ENCODE measurements at regions not wholly inside any gene's neighbourhood (a gene's known extent, or its start where the extent isn't known, plus 50 kb on each side); places are given as distances from the start of the nearest gene placed in this dataset.
"Not testable (repeated sequence)": the region's sequence is repeated elsewhere in the genome, so short reads cannot be mapped to it uniquely, and the experiment has no call there.

DNA sequence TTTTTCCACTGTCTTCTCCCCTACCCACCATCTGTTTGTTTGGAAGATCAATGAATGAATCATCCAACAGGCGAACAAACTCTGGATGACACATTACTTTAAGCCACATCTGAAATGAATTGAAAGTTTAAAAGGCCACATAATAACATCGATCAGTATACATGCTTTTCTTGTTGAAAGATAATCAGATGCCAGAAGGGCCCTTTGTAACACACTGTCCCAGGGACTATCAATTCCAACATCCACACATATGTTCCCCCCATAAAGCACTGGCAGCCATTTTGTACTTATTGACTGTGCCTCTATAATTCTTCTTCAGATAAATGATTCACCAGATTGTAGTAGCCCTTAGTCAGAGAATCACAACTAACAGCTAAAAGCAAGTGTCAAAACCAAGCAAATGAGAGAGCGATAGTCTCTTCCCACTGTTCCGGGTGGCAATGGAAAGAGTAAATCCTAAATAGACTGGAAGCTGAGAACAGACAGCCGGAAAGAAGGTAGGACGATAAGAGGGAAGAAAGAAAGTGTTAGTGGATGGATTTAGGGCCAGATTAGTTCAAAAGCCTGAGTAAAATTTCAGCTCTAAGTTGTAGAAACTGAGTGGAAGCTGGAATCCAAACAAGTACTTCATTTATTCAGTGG, 184.9 kb upstream of the TENT5A start:
- peaks cover 27% of the 10 kb centered on the region for H3K4me1 ChIP-seq (ENCODE audit: control insufficient read depth, insufficient read depth, low read length)
- H3K4me3 ChIP-seq (ENCODE audit: low read depth, low read length) = no peak overlapping the region
- H3K36me3 ChIP-seq (ENCODE audit: control insufficient read depth, insufficient read depth, low read length) = no peaks in the 10 kb centered on the region
- H3K9ac ChIP-seq (ENCODE audit: low read depth, low read length) = no peak overlapping the region
- H3K27ac ChIP-seq (ENCODE audit: low read depth, low read length) = peak overlapping the region; percentile 53
- no peaks in the 10 kb centered on the region for H3K27me3 ChIP-seq (ENCODE audit: control insufficient read depth, insufficient read depth, low read length)
- no peaks in the 10 kb centered on the region for H3K9me3 ChIP-seq (ENCODE audit: control insufficient read depth, insufficient read depth, low read length)

- Histone ChIP-seq H3K4me1 (ENCODE audit: control insufficient read depth, insufficient read depth, low read length) (peaks cover 15% of the 10 kb centered on the region), H3K36me3 (ENCODE audit: control insufficient read depth, insufficient read depth, low read length) (no peaks in the 10 kb centered on the region), H3K4me3 (ENCODE audit: low read depth, low read length) (no peak overlapping the region), H3K9ac (ENCODE audit: low read depth, low read length) (no peak overlapping the region), H3K27ac (ENCODE audit: low read depth, low read length) (no peak overlapping the region), H3K9me3 (ENCODE audit: control insufficient read depth, insufficient read depth, low read length) (no peaks in the 10 kb centered on the region), H3K27me3 (ENCODE audit: control insufficient read depth, insufficient read depth, low read length) (no peaks in the 10 kb centered on the region)
Observed at GRCh38 chr6:81934936-81935335, 182.5 kb upstream of the TENT5A start.

DNA sequence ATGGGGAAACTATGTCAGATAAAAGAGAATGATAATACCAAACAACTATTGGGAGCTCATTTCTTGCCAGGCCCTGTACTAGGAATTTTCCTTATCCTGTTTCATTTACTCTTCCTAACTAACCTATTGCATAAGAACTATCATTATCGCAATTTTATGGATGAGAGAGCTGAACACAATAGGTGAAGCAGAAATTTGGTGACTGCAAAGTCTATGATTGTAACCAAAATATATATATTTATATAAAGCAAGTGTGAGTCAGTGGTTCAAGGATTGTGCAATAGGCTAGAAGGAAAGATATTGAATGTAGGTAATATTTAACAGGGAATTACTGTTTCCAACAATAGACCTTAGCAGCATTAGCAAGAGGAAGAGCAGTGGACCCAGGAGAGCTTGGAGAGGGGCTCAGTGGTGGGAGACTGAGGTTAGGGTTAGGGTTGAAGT, 181.1 kb upstream of the TENT5A start:
- Histone ChIP-seq H3K9me3 (ENCODE audit: control insufficient read depth, insufficient read depth, low read length) (no peaks in the 10 kb centered on the region), H3K9ac (ENCODE audit: low read depth, low read length) (no peak overlapping the region), H3K27ac (ENCODE audit: low read depth, low read length) (no peak overlapping the region), H3K36me3 (ENCODE audit: control insufficient read depth, insufficient read depth, low read length) (no peaks in the 10 kb centered on the region), H3K4me1 (ENCODE audit: control insufficient read depth, insufficient read depth, low read length) (peaks cover 6% of the 10 kb centered on the region), H3K4me3 (ENCODE audit: low read depth, low read length) (no peak overlapping the region), H3K27me3 (ENCODE audit: control insufficient read depth, insufficient read depth, low read length) (no peaks in the 10 kb centered on the region)

DNA sequence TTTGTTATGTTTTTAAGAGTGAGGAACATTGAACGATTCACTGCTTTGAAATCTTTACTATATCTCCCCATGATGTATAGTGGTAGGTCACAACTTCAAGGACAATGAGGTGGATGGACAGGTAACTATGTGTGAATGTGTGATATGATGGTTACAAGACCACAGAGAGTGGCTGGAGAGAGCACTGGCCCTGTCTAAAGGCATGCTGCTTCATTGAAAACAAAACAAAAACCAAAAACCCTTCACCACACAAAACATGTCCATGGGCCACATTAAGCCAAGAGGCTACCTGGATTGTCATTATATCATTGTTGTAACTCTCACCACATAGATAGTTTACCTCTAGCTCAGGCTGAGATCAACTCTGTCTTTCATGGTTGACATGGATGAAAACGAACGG, 180.6 kb upstream of the TENT5A start:
- H3K27me3 ChIP-seq (ENCODE audit: control insufficient read depth, insufficient read depth, low read length) = no peaks in the 10 kb centered on the region
- peaks cover 1% of the 10 kb centered on the region; the same call in 1 of the 2 replicates for H3K4me1 ChIP-seq (ENCODE audit: control insufficient read depth, insufficient read depth, low read length)
- H3K27ac ChIP-seq (ENCODE audit: low read depth, low read length) = no peak overlapping the region
- no peaks in the 10 kb centered on the region for H3K36me3 ChIP-seq (ENCODE audit: control insufficient read depth, insufficient read depth, low read length)
- H3K4me3 ChIP-seq (ENCODE audit: low read depth, low read length) = no peak overlapping the region
- H3K9ac ChIP-seq (ENCODE audit: low read depth, low read length) = no peak overlapping the region
- no peaks in the 10 kb centered on the region for H3K9me3 ChIP-seq (ENCODE audit: control insufficient read depth, insufficient read depth, low read length)

DNA sequence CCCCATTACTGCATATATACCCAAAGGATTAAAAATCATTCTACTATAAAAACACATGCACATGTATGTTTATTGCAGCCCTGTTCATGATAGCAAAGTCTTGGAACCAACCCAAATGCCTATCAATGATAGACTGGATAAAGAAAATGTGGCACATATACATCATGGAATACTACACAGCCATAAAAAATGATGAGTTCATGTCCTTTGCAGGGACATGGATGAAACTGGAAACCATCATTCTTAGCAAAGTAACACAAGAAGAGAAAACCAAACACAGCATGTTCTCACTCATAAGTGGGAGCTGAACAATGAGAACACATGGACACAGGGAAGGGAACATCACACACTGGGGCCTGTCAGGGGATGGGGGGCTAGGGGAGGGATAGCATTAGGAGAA, 180.0 kb upstream of the TENT5A start:
- H3K4me1 ChIP-seq (ENCODE audit: control insufficient read depth, insufficient read depth, low read length); H3K9ac ChIP-seq (ENCODE audit: low read depth, low read length); H3K4me3 ChIP-seq (ENCODE audit: low read depth, low read length); H3K27me3 ChIP-seq (ENCODE audit: control insufficient read depth, insufficient read depth, low read length); H3K36me3 ChIP-seq (ENCODE audit: control insufficient read depth, insufficient read depth, low read length); H3K27ac ChIP-seq (ENCODE audit: low read depth, low read length); H3K9me3 ChIP-seq (ENCODE audit: control insufficient read depth, insufficient read depth, low read length): not testable (repeated sequence)

DNA sequence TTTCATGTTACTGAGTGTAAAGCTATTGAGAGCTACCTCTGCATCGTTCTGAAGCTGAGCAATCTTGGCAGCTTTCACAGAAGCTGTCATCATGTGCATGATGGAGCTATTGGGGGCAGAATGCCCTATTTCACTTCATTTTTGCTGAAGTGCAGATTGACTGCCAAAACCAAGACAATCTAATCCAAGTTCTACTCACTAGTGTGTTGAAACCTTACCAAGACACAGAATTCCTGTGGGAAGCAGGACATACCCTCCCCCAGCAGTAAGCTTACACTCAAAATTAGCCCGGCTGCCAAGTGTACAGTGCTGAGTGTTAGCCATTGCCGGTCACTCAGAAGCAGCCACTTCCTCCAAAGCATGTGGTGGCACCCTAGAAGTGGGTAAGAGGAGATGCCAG, 177.3 kb upstream of the TENT5A start:
- no peak overlapping the region for H3K4me3 ChIP-seq (ENCODE audit: low read depth, low read length)
- no peaks in the 10 kb centered on the region for H3K27me3 ChIP-seq (ENCODE audit: control insufficient read depth, insufficient read depth, low read length)
- no peaks in the 10 kb centered on the region for H3K36me3 ChIP-seq (ENCODE audit: control insufficient read depth, insufficient read depth, low read length)
- no peak overlapping the region for H3K27ac ChIP-seq (ENCODE audit: low read depth, low read length)
- no peaks in the 10 kb centered on the region for H3K9me3 ChIP-seq (ENCODE audit: control insufficient read depth, insufficient read depth, low read length)
- no peak overlapping the region for H3K9ac ChIP-seq (ENCODE audit: low read depth, low read length)
- H3K4me1 ChIP-seq (ENCODE audit: control insufficient read depth, insufficient read depth, low read length) = no peaks in the 10 kb centered on the region

GRCh38 chr6:81925201-81925600, 172.7 kb upstream of the TENT5A start:
- Histone ChIP-seq H3K9ac (ENCODE audit: low read depth, low read length) (no peak overlapping the region), H3K4me1 (ENCODE audit: control insufficient read depth, insufficient read depth, low read length) (no peaks in the 10 kb centered on the region), H3K27me3 (ENCODE audit: control insufficient read depth, insufficient read depth, low read length) (no peaks in the 10 kb centered on the region), H3K36me3 (ENCODE audit: control insufficient read depth, insufficient read depth, low read length) (no peaks in the 10 kb centered on the region), H3K4me3 (ENCODE audit: low read depth, low read length) (no peak overlapping the region), H3K27ac (ENCODE audit: low read depth, low read length) (no peak overlapping the region), H3K9me3 (ENCODE audit: control insufficient read depth, insufficient read depth, low read length) (no peaks in the 10 kb centered on the region)

GRCh38 chr6:81909981-81910900, 157.8 kb upstream of the TENT5A start:
- Histone ChIP-seq H3K4me1 (ENCODE audit: control insufficient read depth, insufficient read depth, low read length) (peaks cover 10% of the 10 kb centered on the region), H3K36me3 (ENCODE audit: control insufficient read depth, insufficient read depth, low read length) (no peaks in the 10 kb centered on the region), H3K9ac (ENCODE audit: low read depth, low read length) (no peak overlapping the region), H3K27ac (ENCODE audit: low read depth, low read length) (no peak overlapping the region), H3K9me3 (ENCODE audit: control insufficient read depth, insufficient read depth, low read length) (no peaks in the 10 kb centered on the region), H3K27me3 (ENCODE audit: control insufficient read depth, insufficient read depth, low read length) (no peaks in the 10 kb centered on the region), H3K4me3 (ENCODE audit: low read depth, low read length) (no peak overlapping the region)

DNA sequence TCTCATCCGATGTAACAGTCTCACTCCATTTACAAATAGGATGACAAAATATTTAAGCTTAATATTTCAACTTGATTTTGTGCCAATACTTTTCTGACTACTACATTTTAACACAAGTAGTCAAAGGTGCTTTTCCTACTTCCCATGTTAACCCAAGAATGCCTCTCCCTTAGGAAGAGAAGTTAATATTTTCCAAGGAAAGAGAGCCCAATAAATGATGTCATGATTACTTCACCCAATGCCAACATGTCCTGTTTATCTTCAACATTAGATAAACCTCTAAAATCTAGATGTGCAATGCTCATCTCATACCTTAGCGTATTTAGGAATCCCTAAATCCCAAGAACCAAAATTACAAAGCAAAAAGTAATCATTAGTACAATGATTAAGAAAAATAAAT, 156.7 kb upstream of the TENT5A start:
- H3K4me1 ChIP-seq (ENCODE audit: control insufficient read depth, insufficient read depth, low read length) = peaks cover 10% of the 10 kb centered on the region
- H3K27me3 ChIP-seq (ENCODE audit: control insufficient read depth, insufficient read depth, low read length) = no peaks in the 10 kb centered on the region
- H3K36me3 ChIP-seq (ENCODE audit: control insufficient read depth, insufficient read depth, low read length) = no peaks in the 10 kb centered on the region
- H3K4me3 ChIP-seq (ENCODE audit: low read depth, low read length) = no peak overlapping the region
- H3K9ac ChIP-seq (ENCODE audit: low read depth, low read length) = no peak overlapping the region
- no peaks in the 10 kb centered on the region for H3K9me3 ChIP-seq (ENCODE audit: control insufficient read depth, insufficient read depth, low read length)
- no peak overlapping the region for H3K27ac ChIP-seq (ENCODE audit: low read depth, low read length)

- Histone ChIP-seq H3K27ac (ENCODE audit: low read depth, low read length) (no peak overlapping the region), H3K9ac (ENCODE audit: low read depth, low read length) (no peak overlapping the region)
Observed at GRCh38 chr6:81906709-81907204, 154.3 kb upstream of the TENT5A start.

DNA sequence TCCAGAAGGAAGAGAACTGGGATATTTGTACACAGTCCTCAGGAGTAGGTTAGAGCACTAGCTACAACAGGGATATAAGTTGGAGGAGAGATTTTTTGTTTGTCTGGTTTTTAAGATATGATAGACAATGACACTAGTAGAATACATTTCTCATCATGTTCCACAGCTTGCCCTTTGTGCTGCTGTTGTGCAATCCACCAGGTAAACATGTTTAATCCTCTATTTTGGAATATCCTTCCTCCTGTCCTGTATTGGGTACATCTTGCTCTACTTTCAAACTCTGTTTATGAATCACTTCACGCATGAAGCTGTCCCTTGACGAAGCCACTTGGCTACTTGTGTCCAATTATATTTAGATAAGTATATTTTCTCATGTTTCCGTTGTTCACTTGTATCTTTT, 153.6 kb upstream of the TENT5A start:
- no peak overlapping the region for H3K9ac ChIP-seq (ENCODE audit: low read depth, low read length)

More at GRCh38 chr6:81906709-81907204, 154.3 kb upstream of the TENT5A start:
- no peak overlapping the region for H3K4me3 ChIP-seq (ENCODE audit: low read depth, low read length)
- peaks cover 10% of the 10 kb centered on the region for H3K4me1 ChIP-seq (ENCODE audit: control insufficient read depth, insufficient read depth, low read length)
- H3K27me3 ChIP-seq (ENCODE audit: control insufficient read depth, insufficient read depth, low read length) = no peaks in the 10 kb centered on the region
- H3K36me3 ChIP-seq (ENCODE audit: control insufficient read depth, insufficient read depth, low read length) = no peaks in the 10 kb centered on the region
- no peaks in the 10 kb centered on the region for H3K9me3 ChIP-seq (ENCODE audit: control insufficient read depth, insufficient read depth, low read length)

More for the DNA sequence above, 153.6 kb upstream of the TENT5A start:
- no peaks in the 10 kb centered on the region for H3K36me3 ChIP-seq (ENCODE audit: control insufficient read depth, insufficient read depth, low read length)
- no peaks in the 10 kb centered on the region for H3K9me3 ChIP-seq (ENCODE audit: control insufficient read depth, insufficient read depth, low read length)
- no peak overlapping the region for H3K4me3 ChIP-seq (ENCODE audit: low read depth, low read length)
- no peak overlapping the region for H3K27ac ChIP-seq (ENCODE audit: low read depth, low read length)
- H3K27me3 ChIP-seq (ENCODE audit: control insufficient read depth, insufficient read depth, low read length) = no peaks in the 10 kb centered on the region
- peaks cover 10% of the 10 kb centered on the region for H3K4me1 ChIP-seq (ENCODE audit: control insufficient read depth, insufficient read depth, low read length)
